ENCODE measurements at regions not wholly inside any gene's neighbourhood (a gene's known extent, or its start where the extent isn't known, plus 50 kb on each side); places are given as distances from the start of the nearest gene placed in this dataset.

- no peak for DNase-seq (ENCODE audit: low spot score)
These were observed 924.7 kb upstream of the CELF2 start for GRCh38 chr10:10093021-10093420.

GRCh38 chr10:10094691-10095090 is 923.0 kb upstream of the CELF2 start:
- no peak for DNase-seq (ENCODE audit: low spot score)

- DNase-seq (ENCODE audit: low spot score) = no peak
These were observed 921.4 kb upstream of the CELF2 start for GRCh38 chr10:10096296-10096695.

- DNase-seq (ENCODE audit: low spot score) = no peak
These were observed 920.8 kb upstream of the CELF2 start for GRCh38 chr10:10096898-10097297.

- DNase-seq (ENCODE audit: low spot score) = no peak
These were observed 916.6 kb upstream of the CELF2 start for GRCh38 chr10:10101106-10101505.

- DNase-seq (ENCODE audit: low spot score) = no peak
These were observed 906.7 kb upstream of the CELF2 start for GRCh38 chr10:10110844-10111490.

GRCh38 chr10:10118131-10118530 is 899.5 kb upstream of the CELF2 start:
- DNase-seq (ENCODE audit: low spot score) = no peak

- no peak for DNase-seq (ENCODE audit: low spot score)
These were observed 897.0 kb upstream of the CELF2 start for GRCh38 chr10:10120671-10121070.

GRCh38 chr10:10125676-10126075 is 892.0 kb upstream of the CELF2 start:
- no peak for DNase-seq (ENCODE audit: low spot score)

- DNase-seq (ENCODE audit: low spot score) = no peak
These were observed 891.5 kb upstream of the CELF2 start for GRCh38 chr10:10126218-10126617.

GRCh38 chr10:10128387-10128786 is 889.3 kb upstream of the CELF2 start:
- no peak for DNase-seq (ENCODE audit: low spot score)

- DNase-seq (ENCODE audit: low spot score) = no peak
These were observed 887.0 kb upstream of the CELF2 start for GRCh38 chr10:10130686-10131085.

- peak; percentile 60 for DNase-seq (ENCODE audit: low spot score)
These were observed 885.7 kb upstream of the CELF2 start for GRCh38 chr10:10132009-10132408.

GRCh38 chr10:10133281-10133680 is 884.4 kb upstream of the CELF2 start:
- DNase-seq (ENCODE audit: low spot score) = no peak

GRCh38 chr10:10138685-10139084 is 879.0 kb upstream of the CELF2 start:
- DNase-seq (ENCODE audit: low spot score) = no peak

GRCh38 chr10:10141782-10142382 is 875.8 kb upstream of the CELF2 start:
- DNase-seq (ENCODE audit: low spot score) = no peak

- no peak for DNase-seq (ENCODE audit: low spot score)
These were observed 871.1 kb upstream of the CELF2 start for GRCh38 chr10:10146604-10147003.

GRCh38 chr10:10149899-10150298 is 867.8 kb upstream of the CELF2 start:
- no peak for DNase-seq (ENCODE audit: low spot score)

- DNase-seq (ENCODE audit: low spot score) = peak; percentile 4
These were observed 860.6 kb upstream of the CELF2 start for GRCh38 chr10:10156917-10157600.

GRCh38 chr10:10160821-10161312 is 856.8 kb upstream of the CELF2 start:
- DNase-seq (ENCODE audit: low spot score) = no peak

- no peak for DNase-seq (ENCODE audit: low spot score)
These were observed 852.8 kb upstream of the CELF2 start for GRCh38 chr10:10164848-10165247.

- no peak for DNase-seq (ENCODE audit: low spot score)
These were observed 852.3 kb upstream of the CELF2 start for GRCh38 chr10:10165415-10165814.

- DNase-seq (ENCODE audit: low spot score) = no peak
These were observed 839.2 kb upstream of the CELF2 start for GRCh38 chr10:10178476-10178875.
